Neural cell (in vitro differentiated cells): ENCODE measurements at regions not wholly inside any gene's neighbourhood (a gene's known extent, or its start where the extent isn't known, plus 50 kb on each side); places are given as distances from the start of the nearest gene placed in this dataset.

Source experiments
- CTCF ChIP-seq: fragments of 450-650 bp; IDR thresholded peaks from 2 replicates; pipeline ENCODE4 v1.5.1; 2014; ENCODE audit warnings: antibody characterized with exemption, mild to moderate bottlenecking, moderate library complexity; ENCODE audit not compliant: poor library complexity, severe bottlenecking
- POLR2AphosphoS5 ChIP-seq: IDR thresholded peaks from 2 replicates; pipeline ENCODE4 v1.6.1; 2012
- TF ChIP-seq, protein P1 (sequence below): IDR thresholded peaks from 2 replicates; pipeline ENCODE4 v1.6.1; 2012; ENCODE audit warnings: borderline replicate concordance

GRCh38 chr4:59676389-59676788 is 1523.7 kb upstream of the ADGRL3 start:
- TF ChIP-seq CTCF (no peak), POLR2AphosphoS5 (no peak)
- TF ChIP-seq, protein P1, sequence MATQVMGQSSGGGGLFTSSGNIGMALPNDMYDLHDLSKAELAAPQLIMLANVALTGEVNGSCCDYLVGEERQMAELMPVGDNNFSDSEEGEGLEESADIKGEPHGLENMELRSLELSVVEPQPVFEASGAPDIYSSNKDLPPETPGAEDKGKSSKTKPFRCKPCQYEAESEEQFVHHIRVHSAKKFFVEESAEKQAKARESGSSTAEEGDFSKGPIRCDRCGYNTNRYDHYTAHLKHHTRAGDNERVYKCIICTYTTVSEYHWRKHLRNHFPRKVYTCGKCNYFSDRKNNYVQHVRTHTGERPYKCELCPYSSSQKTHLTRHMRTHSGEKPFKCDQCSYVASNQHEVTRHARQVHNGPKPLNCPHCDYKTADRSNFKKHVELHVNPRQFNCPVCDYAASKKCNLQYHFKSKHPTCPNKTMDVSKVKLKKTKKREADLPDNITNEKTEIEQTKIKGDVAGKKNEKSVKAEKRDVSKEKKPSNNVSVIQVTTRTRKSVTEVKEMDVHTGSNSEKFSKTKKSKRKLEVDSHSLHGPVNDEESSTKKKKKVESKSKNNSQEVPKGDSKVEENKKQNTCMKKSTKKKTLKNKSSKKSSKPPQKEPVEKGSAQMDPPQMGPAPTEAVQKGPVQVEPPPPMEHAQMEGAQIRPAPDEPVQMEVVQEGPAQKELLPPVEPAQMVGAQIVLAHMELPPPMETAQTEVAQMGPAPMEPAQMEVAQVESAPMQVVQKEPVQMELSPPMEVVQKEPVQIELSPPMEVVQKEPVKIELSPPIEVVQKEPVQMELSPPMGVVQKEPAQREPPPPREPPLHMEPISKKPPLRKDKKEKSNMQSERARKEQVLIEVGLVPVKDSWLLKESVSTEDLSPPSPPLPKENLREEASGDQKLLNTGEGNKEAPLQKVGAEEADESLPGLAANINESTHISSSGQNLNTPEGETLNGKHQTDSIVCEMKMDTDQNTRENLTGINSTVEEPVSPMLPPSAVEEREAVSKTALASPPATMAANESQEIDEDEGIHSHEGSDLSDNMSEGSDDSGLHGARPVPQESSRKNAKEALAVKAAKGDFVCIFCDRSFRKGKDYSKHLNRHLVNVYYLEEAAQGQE = no peak
